ENCODE measurements at regions not wholly inside any gene's neighbourhood (a gene's known extent, or its start where the extent isn't known, plus 50 kb on each side); places are given as distances from the start of the nearest gene placed in this dataset.
"Not testable (repeated sequence)": the region's sequence is repeated elsewhere in the genome, so short reads cannot be mapped to it uniquely, and the experiment has no call there.

DNA sequence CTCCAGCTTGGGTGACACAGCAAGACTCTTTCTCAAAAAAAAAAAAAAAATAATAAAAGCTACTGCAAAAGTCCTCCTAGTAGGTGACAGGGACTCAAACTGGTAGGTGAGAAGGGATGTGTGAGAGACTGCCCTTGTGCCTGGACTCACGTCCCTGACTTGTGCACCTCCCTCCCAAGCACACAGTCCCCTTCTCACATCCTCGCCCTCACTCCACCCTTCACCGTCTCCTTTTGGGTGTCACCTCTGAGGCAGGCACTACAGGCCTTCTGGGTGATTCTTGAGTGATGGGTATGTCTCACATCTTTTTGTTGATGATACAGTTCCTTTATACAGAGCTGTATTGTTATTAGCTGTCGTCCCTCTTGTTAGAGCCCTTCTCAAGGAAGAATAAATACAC lies 170.5 kb downstream of the TM9SF2 start:
- Histone ChIP-seq H3K79me2 (ENCODE audit: low read length) (no peaks in the 10 kb centered on the region), H3K9me3 (ENCODE audit: insufficient read depth, low read length) (no peaks in the 10 kb centered on the region), H3K4me1 (ENCODE audit: low read length) (0 out of 2 replicates have a peak, but pooled peaks cover under 1% of the 10 kb centered on the region), H3K9ac (ENCODE audit: low read length) (no peak overlapping the region), H3K4me2 (ENCODE audit: low read length) (no peak overlapping the region), H4K20me1 (ENCODE audit: insufficient read depth, low read length) (peaks cover 3% of the 10 kb centered on the region; the same call in 1 of the 2 replicates), H3K27ac (ENCODE audit: low read length) (no peak overlapping the region), H3K4me3 (ENCODE audit: low read length) (no peak overlapping the region), H3K36me3 (replicated peaks; ENCODE audit: low read depth, low read length) (no peaks in the 10 kb centered on the region), H3K27me3 (ENCODE audit: low read depth, low read length) (no peaks in the 10 kb centered on the region), H2AFZ (ENCODE audit: low read depth, low read length) (no peak overlapping the region)
- no peak for TF ChIP-seq CTCF (IDR thresholded peaks at IDR 0.05; ENCODE audit: low read depth, low read length)
- no peak for TF ChIP-seq EZH2phosphoT487 (IDR thresholded peaks at IDR 0.05; ENCODE audit: low read depth)

DNA sequence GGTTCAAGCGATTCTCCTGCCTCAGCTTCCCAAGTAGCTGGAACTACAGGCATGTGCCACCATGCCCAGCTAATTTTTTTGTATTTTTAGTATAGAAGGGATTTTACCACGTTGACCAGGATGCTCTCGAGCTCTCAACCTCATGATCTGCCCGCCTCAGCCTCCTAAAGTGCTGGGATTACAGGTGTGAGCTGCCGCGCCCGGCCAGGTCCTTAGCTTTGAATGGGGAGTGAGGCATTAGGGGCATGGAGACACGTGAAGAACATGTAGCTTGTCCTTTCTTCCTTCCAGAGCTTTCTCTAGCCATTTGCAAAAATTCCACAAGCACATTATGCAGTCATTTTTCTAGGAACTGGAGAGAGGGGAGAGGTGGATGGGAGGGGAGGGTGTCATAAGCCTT lies 167.8 kb downstream of the TM9SF2 start:
- not testable (repeated sequence) for H3K27ac ChIP-seq (ENCODE audit: low read length); H3K4me1 ChIP-seq (ENCODE audit: low read length); H3K4me3 ChIP-seq (ENCODE audit: low read length); H3K9me3 ChIP-seq (ENCODE audit: insufficient read depth, low read length); H3K9ac ChIP-seq (ENCODE audit: low read length); H3K36me3 ChIP-seq (replicated peaks; ENCODE audit: low read depth, low read length); H3K27me3 ChIP-seq (ENCODE audit: low read depth, low read length); H2AFZ ChIP-seq (ENCODE audit: low read depth, low read length); H3K79me2 ChIP-seq (ENCODE audit: low read length); H3K4me2 ChIP-seq (ENCODE audit: low read length); H4K20me1 ChIP-seq (ENCODE audit: insufficient read depth, low read length)

GRCh38 chr13:99666146-99666805 lies 165.0 kb downstream of the TM9SF2 start:
- Histone ChIP-seq H4K20me1 (ENCODE audit: insufficient read depth, low read length) (peaks cover 8% of the 10 kb centered on the region; the same call in 1 of the 2 replicates), H3K4me1 (ENCODE audit: low read length) (peaks cover 9% of the 10 kb centered on the region), H3K27me3 (ENCODE audit: low read depth, low read length) (no peaks in the 10 kb centered on the region), H3K9ac (ENCODE audit: low read length) (no peak overlapping the region), H2AFZ (ENCODE audit: low read depth, low read length) (no peak overlapping the region), H3K4me3 (ENCODE audit: low read length) (no peak overlapping the region), H3K79me2 (ENCODE audit: low read length) (no peaks in the 10 kb centered on the region), H3K36me3 (replicated peaks; ENCODE audit: low read depth, low read length) (no peaks in the 10 kb centered on the region), H3K9me3 (ENCODE audit: insufficient read depth, low read length) (no peaks in the 10 kb centered on the region), H3K27ac (ENCODE audit: low read length) (no peak overlapping the region), H3K4me2 (ENCODE audit: low read length) (peak overlapping the region; percentile 1; the same call in 1 of the 2 replicates)
- TF ChIP-seq CTCF (IDR thresholded peaks at IDR 0.05; ENCODE audit: low read depth, low read length), result no peak
- no peak for TF ChIP-seq EZH2phosphoT487 (IDR thresholded peaks at IDR 0.05; ENCODE audit: low read depth)

DNA sequence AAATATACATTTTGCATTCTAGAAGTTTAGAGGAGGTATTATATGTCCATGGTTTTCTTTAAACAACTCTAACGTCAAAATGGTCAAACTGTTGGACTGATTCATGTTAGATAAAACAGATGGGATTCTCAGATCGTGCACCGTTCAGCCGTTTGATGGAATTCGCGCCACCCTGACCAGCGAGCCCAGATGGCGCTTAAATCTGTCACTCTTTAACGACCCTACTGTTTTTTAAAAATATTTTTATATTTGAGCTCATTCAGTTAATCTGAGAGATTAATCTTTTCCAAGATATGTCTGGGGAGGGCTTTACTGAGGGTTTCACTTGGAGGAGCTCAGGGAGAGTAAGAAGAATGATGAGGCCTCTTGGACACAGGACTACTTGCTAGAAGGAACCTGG lies 164.4 kb downstream of the TM9SF2 start:
- Histone ChIP-seq H4K20me1 (ENCODE audit: insufficient read depth, low read length) (peaks cover 8% of the 10 kb centered on the region; the same call in 1 of the 2 replicates), H2AFZ (ENCODE audit: low read depth, low read length) (no peak overlapping the region), H3K27ac (ENCODE audit: low read length) (no peak overlapping the region), H3K27me3 (ENCODE audit: low read depth, low read length) (no peaks in the 10 kb centered on the region), H3K4me2 (ENCODE audit: low read length) (no peak overlapping the region), H3K4me1 (ENCODE audit: low read length) (peaks cover 9% of the 10 kb centered on the region), H3K36me3 (replicated peaks; ENCODE audit: low read depth, low read length) (no peaks in the 10 kb centered on the region), H3K9me3 (ENCODE audit: insufficient read depth, low read length) (no peaks in the 10 kb centered on the region), H3K9ac (ENCODE audit: low read length) (no peak overlapping the region), H3K79me2 (ENCODE audit: low read length) (no peaks in the 10 kb centered on the region), H3K4me3 (ENCODE audit: low read length) (no peak overlapping the region)
- TF ChIP-seq EZH2phosphoT487 (IDR thresholded peaks at IDR 0.05; ENCODE audit: low read depth), result no peak
- TF ChIP-seq CTCF (IDR thresholded peaks at IDR 0.05; ENCODE audit: low read depth, low read length), result no peak
